Chondrocyte (in vitro differentiated cells): ENCODE measurements at regions not wholly inside any gene's neighbourhood (a gene's known extent, or its start where the extent isn't known, plus 50 kb on each side); places are given as distances from the start of the nearest gene placed in this dataset.
"Not testable (repeated sequence)": the region's sequence is repeated elsewhere in the genome, so short reads cannot be mapped to it uniquely, and the experiment has no call there.

Experiments
- DNase-seq: peaks from one replicate; pipeline ENCODE4 v3.0.0; 2021; ENCODE audit warnings: mixed read lengths, low spot score
- H3K27ac Mint-ChIP-seq: one replicate; pipeline ENCODE4 v1.8.0; 2021; ENCODE audit warnings: mild to moderate bottlenecking, moderate library complexity, mixed read lengths; ENCODE audit not compliant: unreplicated experiment
- H3K27me3 Mint-ChIP-seq: 2 replicates; pipeline ENCODE4 v1.8.0; 2021; ENCODE audit warnings: low read depth, mixed read lengths
- H3K36me3 Mint-ChIP-seq: 2 replicates; pipeline ENCODE4 v1.8.0; 2021; ENCODE audit warnings: low read depth, mixed read lengths
- H3K4me1 Mint-ChIP-seq: 2 replicates; pipeline ENCODE4 v1.8.0; 2021; ENCODE audit warnings: low read depth, mild to moderate bottlenecking, mixed read lengths
- H3K4me3 Mint-ChIP-seq: one replicate; pipeline ENCODE4 v1.8.0; 2021; ENCODE audit warnings: mild to moderate bottlenecking, moderate library complexity, mixed read lengths; ENCODE audit not compliant: unreplicated experiment
- H3K9me3 Mint-ChIP-seq: 2 replicates; pipeline ENCODE4 v1.8.0; 2021; ENCODE audit warnings: low read depth, mixed read lengths
- CTCF ChIP-seq: fragments of 200-600 bp; sonication (generic); IDR thresholded peaks from 2 replicates; pipeline ENCODE4 v1.5.0; 2021; ENCODE audit warnings: antibody characterized with exemption, mild to moderate bottlenecking, moderate library complexity

- H3K4me3 Mint-ChIP-seq: no peak overlapping the region
- H3K9me3 Mint-ChIP-seq: peaks cover 12% of the 10 kb centered on the region
- no peak overlapping the region for H3K27ac Mint-ChIP-seq
- no peak for DNase-seq
- H3K36me3 Mint-ChIP-seq: no peaks in the 10 kb centered on the region
- no peaks in the 10 kb centered on the region for H3K4me1 Mint-ChIP-seq
- no peak for TF ChIP-seq CTCF
- no peaks in the 10 kb centered on the region for H3K27me3 Mint-ChIP-seq
Observed at GRCh38 chr1:194774535-194774934, 1588.1 kb upstream of the B3GALT2 start.

- Mint-ChIP-seq H3K36me3 (no peaks in the 10 kb centered on the region), H3K4me1 (no peaks in the 10 kb centered on the region), H3K9me3 (peaks cover 14% of the 10 kb centered on the region), H3K27me3 (peaks cover 2% of the 10 kb centered on the region), H3K27ac (no peak overlapping the region), H3K4me3 (no peak overlapping the region)
- no peak for DNase-seq
- TF ChIP-seq CTCF: no peak
Observed at GRCh38 chr1:194755241-194755994, 1569.0 kb upstream of the B3GALT2 start.

GRCh38 chr1:194738843-194739242 lies 1552.4 kb upstream of the B3GALT2 start:
- DNase-seq, H3K36me3 Mint-ChIP-seq, H3K4me1 Mint-ChIP-seq, H3K9me3 Mint-ChIP-seq, H3K27me3 Mint-ChIP-seq, H3K4me3 Mint-ChIP-seq, H3K27ac Mint-ChIP-seq: not testable (repeated sequence)

GRCh38 chr1:194734970-194735369 lies 1548.6 kb upstream of the B3GALT2 start:
- no peaks in the 10 kb centered on the region for H3K36me3 Mint-ChIP-seq
- H3K27me3 Mint-ChIP-seq: peaks cover 5% of the 10 kb centered on the region
- H3K9me3 Mint-ChIP-seq: no peaks in the 10 kb centered on the region
- H3K27ac Mint-ChIP-seq: no peak overlapping the region
- no peak for DNase-seq
- no peak overlapping the region for H3K4me3 Mint-ChIP-seq
- H3K4me1 Mint-ChIP-seq: no peaks in the 10 kb centered on the region
- no peak for TF ChIP-seq CTCF

- no peak for DNase-seq
- no peaks in the 10 kb centered on the region for H3K9me3 Mint-ChIP-seq
- H3K27me3 Mint-ChIP-seq: peaks cover 5% of the 10 kb centered on the region
- no peak for TF ChIP-seq CTCF
- H3K4me1 Mint-ChIP-seq: no peaks in the 10 kb centered on the region
- H3K27ac Mint-ChIP-seq: no peak overlapping the region
- no peaks in the 10 kb centered on the region for H3K36me3 Mint-ChIP-seq
- no peak overlapping the region for H3K4me3 Mint-ChIP-seq
Observed at GRCh38 chr1:194731025-194731424, 1544.6 kb upstream of the B3GALT2 start.

- Mint-ChIP-seq H3K4me1 (no peaks in the 10 kb centered on the region), H3K4me3 (no peak overlapping the region), H3K27me3 (peaks cover 3% of the 10 kb centered on the region), H3K9me3 (no peaks in the 10 kb centered on the region), H3K36me3 (no peaks in the 10 kb centered on the region), H3K27ac (no peak overlapping the region)
- no peak for TF ChIP-seq CTCF
- DNase-seq: no peak
Observed at GRCh38 chr1:194730304-194730703, 1543.9 kb upstream of the B3GALT2 start.
